ENCODE measurements at regions not wholly inside any gene's neighbourhood (a gene's known extent, or its start where the extent isn't known, plus 50 kb on each side); places are given as distances from the start of the nearest gene placed in this dataset.
A peak's percentile ranks its signal among the peaks of the same experiment; 100 is the strongest.

DNA sequence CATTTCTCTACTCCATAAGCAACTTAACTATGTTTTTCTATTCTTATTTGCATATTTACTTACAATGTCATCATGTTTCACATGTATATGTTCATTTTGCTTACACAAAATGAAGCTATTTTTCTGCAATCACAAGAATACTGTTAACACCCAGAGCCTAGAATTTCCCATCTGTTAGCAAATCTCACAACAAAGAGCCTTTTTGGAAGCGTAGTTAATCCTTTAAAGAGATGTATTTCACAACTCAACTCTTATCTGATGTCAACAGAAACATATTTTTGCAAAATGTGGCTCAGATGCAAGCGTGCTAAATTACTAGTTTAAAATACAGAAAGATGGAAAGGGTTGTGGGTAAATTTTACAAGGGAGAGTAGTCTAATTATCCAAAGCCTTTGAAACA is 110.6 kb upstream of the COL1A2 start:
- H3K4me3 ChIP-seq (ENCODE audit: low read length): no peak overlapping the region
- TF ChIP-seq, protein P1, sequence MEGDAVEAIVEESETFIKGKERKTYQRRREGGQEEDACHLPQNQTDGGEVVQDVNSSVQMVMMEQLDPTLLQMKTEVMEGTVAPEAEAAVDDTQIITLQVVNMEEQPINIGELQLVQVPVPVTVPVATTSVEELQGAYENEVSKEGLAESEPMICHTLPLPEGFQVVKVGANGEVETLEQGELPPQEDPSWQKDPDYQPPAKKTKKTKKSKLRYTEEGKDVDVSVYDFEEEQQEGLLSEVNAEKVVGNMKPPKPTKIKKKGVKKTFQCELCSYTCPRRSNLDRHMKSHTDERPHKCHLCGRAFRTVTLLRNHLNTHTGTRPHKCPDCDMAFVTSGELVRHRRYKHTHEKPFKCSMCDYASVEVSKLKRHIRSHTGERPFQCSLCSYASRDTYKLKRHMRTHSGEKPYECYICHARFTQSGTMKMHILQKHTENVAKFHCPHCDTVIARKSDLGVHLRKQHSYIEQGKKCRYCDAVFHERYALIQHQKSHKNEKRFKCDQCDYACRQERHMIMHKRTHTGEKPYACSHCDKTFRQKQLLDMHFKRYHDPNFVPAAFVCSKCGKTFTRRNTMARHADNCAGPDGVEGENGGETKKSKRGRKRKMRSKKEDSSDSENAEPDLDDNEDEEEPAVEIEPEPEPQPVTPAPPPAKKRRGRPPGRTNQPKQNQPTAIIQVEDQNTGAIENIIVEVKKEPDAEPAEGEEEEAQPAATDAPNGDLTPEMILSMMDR (IDR thresholded peaks at IDR 0.05; ENCODE audit: insufficient read depth, low read depth, low read length, missing control alignments): no peak
- DNase-seq (ENCODE audit: low read depth): no peak

GRCh38 chr7:94286111-94286510 is 108.6 kb upstream of the COL1A2 start:
- DNase-seq (ENCODE audit: low read depth): no peak
- TF ChIP-seq, protein P1 (IDR thresholded peaks at IDR 0.05; ENCODE audit: insufficient read depth, low read depth, low read length, missing control alignments): no peak
- H3K4me3 ChIP-seq (ENCODE audit: low read length): no peak overlapping the region

- no peak overlapping the region for H3K4me3 ChIP-seq (ENCODE audit: low read length)
- DNase-seq (ENCODE audit: low read depth): peak; percentile 14
- TF ChIP-seq, protein P1 (IDR thresholded peaks at IDR 0.05; ENCODE audit: insufficient read depth, low read depth, low read length, missing control alignments): no peak
Observed at GRCh38 chr7:94288096-94288495, 106.6 kb upstream of the COL1A2 start.

DNA sequence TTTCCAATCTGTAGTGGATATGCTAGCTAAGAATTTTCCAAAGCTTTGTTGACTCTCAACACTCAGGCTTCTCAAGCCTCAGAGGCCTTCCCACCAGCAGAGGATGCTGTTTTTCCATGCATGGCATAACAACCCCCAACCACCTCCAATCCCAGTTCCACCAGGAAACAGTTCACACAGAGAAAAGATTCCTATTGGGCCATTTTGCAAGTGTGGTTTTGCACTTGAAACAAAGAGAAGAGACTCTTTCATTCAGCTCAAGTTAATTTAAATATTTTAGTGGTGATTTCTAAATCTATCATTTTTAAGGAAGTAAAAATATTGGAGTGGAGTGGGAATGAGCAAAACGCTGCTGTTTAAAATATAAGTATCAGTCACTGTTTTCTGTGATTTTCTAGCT is 105.6 kb upstream of the COL1A2 start:
- TF ChIP-seq, protein P1 (IDR thresholded peaks at IDR 0.05; ENCODE audit: insufficient read depth, low read depth, low read length, missing control alignments): peak; percentile 100
- H3K4me3 ChIP-seq (ENCODE audit: low read length): no peak overlapping the region
- peak; percentile 83 for DNase-seq (ENCODE audit: low read depth)

- no peak for DNase-seq (ENCODE audit: low read depth)
- TF ChIP-seq, protein P1 (IDR thresholded peaks at IDR 0.05; ENCODE audit: insufficient read depth, low read depth, low read length, missing control alignments): no peak
- no peak overlapping the region for H3K4me3 ChIP-seq (ENCODE audit: low read length)
Observed at GRCh38 chr7:94294471-94295131, 100.1 kb upstream of the COL1A2 start.

DNA sequence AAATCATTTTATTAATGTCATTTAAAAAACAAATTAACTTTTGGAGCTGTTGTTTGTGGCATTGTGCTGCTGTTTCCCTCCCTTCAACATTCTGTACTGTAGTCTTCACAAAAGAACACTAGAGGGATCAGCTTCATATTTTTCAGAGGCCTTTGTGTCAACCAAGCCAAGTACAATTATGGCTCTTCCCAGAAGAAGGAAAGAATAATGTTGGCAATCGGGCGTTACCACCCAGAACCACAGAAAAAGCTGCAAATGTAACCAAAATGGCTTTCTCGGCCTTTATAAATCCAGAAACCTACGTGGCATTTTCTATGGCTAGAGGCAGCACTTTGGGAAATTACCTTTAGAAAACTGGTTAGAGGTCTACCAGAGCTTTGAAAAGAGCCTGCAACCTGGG is 98.8 kb upstream of the COL1A2 start:
- no peak overlapping the region for H3K4me3 ChIP-seq (ENCODE audit: low read length)
- DNase-seq (ENCODE audit: low read depth): peak; percentile 46
- TF ChIP-seq, protein P1 (IDR thresholded peaks at IDR 0.05; ENCODE audit: insufficient read depth, low read depth, low read length, missing control alignments): peak; percentile 60

DNA sequence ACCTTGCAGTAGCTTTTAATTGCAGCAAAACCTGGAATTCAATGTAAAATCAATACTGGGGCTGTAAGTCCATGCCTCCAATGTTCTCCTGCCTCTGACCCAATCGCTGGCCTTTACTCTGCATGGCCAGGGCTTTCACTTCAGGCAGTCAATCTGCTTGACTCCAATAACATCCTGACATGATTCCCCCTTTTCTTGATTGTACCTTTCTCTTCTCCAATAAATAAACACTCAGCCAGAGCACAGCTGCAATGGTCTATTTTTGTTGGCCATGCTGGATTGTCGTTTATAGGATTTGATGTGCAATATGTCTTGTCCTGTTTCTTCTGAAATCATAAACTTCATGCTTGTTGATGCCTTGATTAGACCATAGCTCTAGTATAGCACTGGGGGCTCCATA is 97.8 kb upstream of the COL1A2 start:
- no peak for DNase-seq (ENCODE audit: low read depth)
- H3K4me3 ChIP-seq (ENCODE audit: low read length): no peak overlapping the region
- TF ChIP-seq, protein P1 (IDR thresholded peaks at IDR 0.05; ENCODE audit: insufficient read depth, low read depth, low read length, missing control alignments): no peak
